GM12892 (cell line): ENCODE measurements at regions not wholly inside any gene's neighbourhood (a gene's known extent, or its start where the extent isn't known, plus 50 kb on each side); places are given as distances from the start of the nearest gene placed in this dataset.

Experiments used
- POLR2A ChIP-seq: IDR thresholded peaks from 2 replicates; pipeline ENCODE4 v1.6.1; 2011; ENCODE audit warnings: low read depth, low read length, control low read depth
- POLR2AphosphoS5 ChIP-seq: IDR thresholded peaks from 2 replicates; pipeline ENCODE4 v1.6.1; 2011; ENCODE audit warnings: low read depth, low read length, control low read depth
- TAF1 ChIP-seq: IDR thresholded peaks from 2 replicates; pipeline ENCODE4 v1.6.1; 2011; ENCODE audit warnings: low read depth, mild to moderate bottlenecking, control low read depth, low read length, borderline replicate concordance

- TF ChIP-seq POLR2AphosphoS5, result no peak
- no peak for TF ChIP-seq POLR2A
- no peak for TF ChIP-seq TAF1
These were observed 623.4 kb upstream of the IGFBP3 start for GRCh38 chr7:46544396-46545008.
